ENCODE measurements at regions not wholly inside any gene's neighbourhood (a gene's known extent, or its start where the extent isn't known, plus 50 kb on each side); places are given as distances from the start of the nearest gene placed in this dataset.

GRCh38 chr2:9156483-9156882 is 50.1 kb upstream of the ASAP2 start:
- ATAC-seq (no peak), DNase-seq (no peak)
- 92 to 97% (median 95%) methylated on average over 3 of the region's 3 CpGs for WGBS, 3 donors
- intact Hi-C loops (cut with DNase I), result no loop called here
- TF ChIP-seq CTCF (IDR thresholded peaks at IDR 0.05), result no peak
- Histone ChIP-seq H3K4me1 (no peaks in the 10 kb centered on the region), H3K9me3 (no peaks in the 10 kb centered on the region), H3K27me3 (ENCODE audit: insufficient read depth in 3 of 3, low read length in 2 of 3) (peaks cover 0 to 5% (median 0%) of the 10 kb centered on the region in 3 donors), H3K36me3 (ENCODE audit: insufficient read depth in 1 of 2, low read depth in 1 of 2) (no peaks in the 10 kb centered on the region), H3K4me3 (no peak overlapping the region), H3K27ac (no peak overlapping the region)

- 98 to 100% (median 100%) methylated on average over 2 of the region's 2 CpGs for WGBS, 3 donors
- intact Hi-C loops (cut with DNase I), result no loop called here
- Histone ChIP-seq H3K4me1 (no peaks in the 10 kb centered on the region), H3K36me3 (ENCODE audit: insufficient read depth in 1 of 2, low read depth in 1 of 2) (no peaks in the 10 kb centered on the region), H3K4me3 (no peak overlapping the region), H3K27ac (no peak overlapping the region), H3K9me3 (no peaks in the 10 kb centered on the region), H3K27me3 (ENCODE audit: insufficient read depth in 3 of 3, low read length in 2 of 3) (peaks cover 0 to 12% (median 0%) of the 10 kb centered on the region in 3 donors)
- DNase-seq, result no peak
- no peak for TF ChIP-seq CTCF (IDR thresholded peaks at IDR 0.05)
- ATAC-seq, result no peak
These were observed 52.6 kb upstream of the ASAP2 start for GRCh38 chr2:9154061-9154460.

- H3K4me3 ChIP-seq, result no peak overlapping the region
- no peak for TF ChIP-seq CTCF (IDR thresholded peaks at IDR 0.05)
- no peak for DNase-seq
- peaks cover 0 to 12% (median 0%) of the 10 kb centered on the region in 3 donors for H3K27me3 ChIP-seq (ENCODE audit: insufficient read depth in 3 of 3, low read length in 2 of 3)
- H3K36me3 ChIP-seq (ENCODE audit: insufficient read depth in 1 of 2, low read depth in 1 of 2), result no peaks in the 10 kb centered on the region
- WGBS, 3 donors, result 56 to 79% (median 62%) methylated on average over 4 of the region's 4 CpGs
- no peaks in the 10 kb centered on the region for H3K4me1 ChIP-seq
- H3K9me3 ChIP-seq, result no peaks in the 10 kb centered on the region
- intact Hi-C loops (cut with DNase I), result no loop called here
- H3K27ac ChIP-seq, result no peak overlapping the region
- ATAC-seq, result peak in 2 of 4 donors; percentile 32 to 38
These were observed 53.0 kb upstream of the ASAP2 start for GRCh38 chr2:9153643-9153980.

- WGBS, 3 donors, result 9 to 17% (median 12%) methylated on average over 17 of the region's 17 CpGs
- Histone ChIP-seq H3K4me1 (no peaks in the 10 kb centered on the region), H3K27ac (no peak overlapping the region), H3K36me3 (ENCODE audit: insufficient read depth in 1 of 2, low read depth in 1 of 2) (no peaks in the 10 kb centered on the region), H3K9me3 (no peaks in the 10 kb centered on the region), H3K27me3 (ENCODE audit: insufficient read depth in 3 of 3, low read length in 2 of 3) (peaks cover 0 to 12% (median 0%) of the 10 kb centered on the region in 3 donors), H3K4me3 (no peak overlapping the region)
- ATAC-seq (no peak), DNase-seq (no peak)
- TF ChIP-seq CTCF (IDR thresholded peaks at IDR 0.05), result no peak
- intact Hi-C loops (cut with DNase I), result no loop called here
These were observed 53.5 kb upstream of the ASAP2 start for GRCh38 chr2:9152975-9153642.

- Histone ChIP-seq H3K9me3 (no peaks in the 10 kb centered on the region), H3K27ac (no peak overlapping the region), H3K27me3 (ENCODE audit: insufficient read depth in 3 of 3, low read length in 2 of 3) (peaks cover 0 to 12% (median 0%) of the 10 kb centered on the region in 3 donors), H3K4me3 (no peak overlapping the region), H3K4me1 (no peaks in the 10 kb centered on the region), H3K36me3 (ENCODE audit: insufficient read depth in 1 of 2, low read depth in 1 of 2) (no peaks in the 10 kb centered on the region)
- no peak for DNase-seq
- intact Hi-C loops (cut with DNase I), result no loop called here
- WGBS, 3 donors, result 93 to 95% (median 94%) methylated on average over 13 of the region's 13 CpGs
- TF ChIP-seq CTCF (IDR thresholded peaks at IDR 0.05), result no peak
- no peak for ATAC-seq
These were observed 55.7 kb upstream of the ASAP2 start for GRCh38 chr2:9150906-9151305.
